Left lung (tissue), 4 donors: ENCODE measurements at regions not wholly inside any gene's neighbourhood (a gene's known extent, or its start where the extent isn't known, plus 50 kb on each side); places are given as distances from the start of the nearest gene placed in this dataset.

Experiments
- ATAC-seq: fragments of 200-7000 bp; cut with Tn5 transposase; one replicate; pipeline ENCODE4 v1.9.1; 2020; ENCODE audit warnings: moderate library complexity
- DNase-seq, 4 donors: peaks; one replicate each; pipeline ENCODE4 v3.0.0-alpha.2; 2013 to 2020
- H3K27ac ChIP-seq, 2 donors: fragments of 200-600 bp; sonication (generic) in 1 of 2; one replicate each; pipeline versions ENCODE4 v1.5.0 to v1.8.0; 2020 to 2021
- H3K27me3 ChIP-seq, 2 donors: fragments of 200-600 bp; sonication (generic) in 1 of 2; one replicate each; pipeline versions ENCODE4 v1.5.0 to v1.8.0; 2020 to 2021
- H3K36me3 ChIP-seq, 2 donors: fragments of 200-600 bp; sonication (generic) in 1 of 2; one replicate each; pipeline versions ENCODE4 v1.5.0 to v1.8.0; 2020 to 2021
- H3K4me1 ChIP-seq, 2 donors: fragments of 200-600 bp; one replicate each; pipeline ENCODE4 v1.8.0; 2021
- H3K4me3 ChIP-seq, 2 donors: fragments of 200-600 bp; sonication (generic) in 1 of 2; one replicate each; pipeline versions ENCODE4 v1.5.0 to v1.8.0; 2020 to 2021; ENCODE audit warnings: mild to moderate bottlenecking in 1 of 2
- H3K9me3 ChIP-seq, 2 donors: fragments of 200-600 bp; sonication (generic) in 1 of 2; one replicate each; pipeline versions ENCODE4 v1.5.0 to v1.8.0; 2020 to 2021
- intact Hi-C, 2 donors: fragments of 100-400 bp; cut with DNase I; formaldehyde crosslinking; loops; one replicate each; pipeline versions ENCODE4 v1.11.2 to v1.14.2; 2022
- TF ChIP-seq, protein P1 (sequence below), 2 donors: fragments of 200-600 bp; sonication (generic) in 1 of 2; IDR thresholded peaks; one replicate each; pipeline versions ENCODE4 v1.5.0 to v1.8.0; 2021; ENCODE audit warnings: antibody characterized with exemption in 2 of 2
- donor health status: DM: no; HTN: yes; CAD: no.
- donor health status: DM: no; HTN: no; CAD: no.

DNA sequence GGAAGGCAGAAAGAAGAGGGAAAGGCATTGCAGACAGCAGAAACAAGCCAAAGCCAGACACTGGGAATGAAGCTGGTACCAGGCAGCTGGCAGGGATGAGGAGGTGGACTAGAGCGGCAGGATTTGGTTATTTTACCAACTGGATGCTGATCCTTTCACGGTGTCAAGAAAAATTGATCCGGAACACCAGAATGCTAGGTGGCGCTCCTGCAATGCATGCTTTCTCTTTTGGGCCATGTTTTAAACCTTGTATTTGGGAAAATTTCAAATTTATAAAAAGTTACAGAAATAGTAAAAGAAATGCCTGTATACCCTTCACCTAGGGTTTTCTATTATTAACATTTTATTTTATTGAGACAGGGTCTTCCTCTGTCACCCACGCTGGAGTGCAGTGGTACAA is 224.7 kb downstream of the SOX9 start:
- intact Hi-C loops = no loop called here
- Histone ChIP-seq H3K27me3 (peaks cover 0 to 36% of the 10 kb centered on the region in 2 donors), H3K27ac (no peak overlapping the region), H3K4me1 (no peaks in the 10 kb centered on the region), H3K36me3 (no peaks in the 10 kb centered on the region), H3K9me3 (no peaks in the 10 kb centered on the region), H3K4me3 (no peak overlapping the region)
- ATAC-seq (no peak), DNase-seq (no peak)
- TF ChIP-seq, protein P1, sequence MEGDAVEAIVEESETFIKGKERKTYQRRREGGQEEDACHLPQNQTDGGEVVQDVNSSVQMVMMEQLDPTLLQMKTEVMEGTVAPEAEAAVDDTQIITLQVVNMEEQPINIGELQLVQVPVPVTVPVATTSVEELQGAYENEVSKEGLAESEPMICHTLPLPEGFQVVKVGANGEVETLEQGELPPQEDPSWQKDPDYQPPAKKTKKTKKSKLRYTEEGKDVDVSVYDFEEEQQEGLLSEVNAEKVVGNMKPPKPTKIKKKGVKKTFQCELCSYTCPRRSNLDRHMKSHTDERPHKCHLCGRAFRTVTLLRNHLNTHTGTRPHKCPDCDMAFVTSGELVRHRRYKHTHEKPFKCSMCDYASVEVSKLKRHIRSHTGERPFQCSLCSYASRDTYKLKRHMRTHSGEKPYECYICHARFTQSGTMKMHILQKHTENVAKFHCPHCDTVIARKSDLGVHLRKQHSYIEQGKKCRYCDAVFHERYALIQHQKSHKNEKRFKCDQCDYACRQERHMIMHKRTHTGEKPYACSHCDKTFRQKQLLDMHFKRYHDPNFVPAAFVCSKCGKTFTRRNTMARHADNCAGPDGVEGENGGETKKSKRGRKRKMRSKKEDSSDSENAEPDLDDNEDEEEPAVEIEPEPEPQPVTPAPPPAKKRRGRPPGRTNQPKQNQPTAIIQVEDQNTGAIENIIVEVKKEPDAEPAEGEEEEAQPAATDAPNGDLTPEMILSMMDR (IDR thresholded peaks at IDR 0.05) = no peak

DNA sequence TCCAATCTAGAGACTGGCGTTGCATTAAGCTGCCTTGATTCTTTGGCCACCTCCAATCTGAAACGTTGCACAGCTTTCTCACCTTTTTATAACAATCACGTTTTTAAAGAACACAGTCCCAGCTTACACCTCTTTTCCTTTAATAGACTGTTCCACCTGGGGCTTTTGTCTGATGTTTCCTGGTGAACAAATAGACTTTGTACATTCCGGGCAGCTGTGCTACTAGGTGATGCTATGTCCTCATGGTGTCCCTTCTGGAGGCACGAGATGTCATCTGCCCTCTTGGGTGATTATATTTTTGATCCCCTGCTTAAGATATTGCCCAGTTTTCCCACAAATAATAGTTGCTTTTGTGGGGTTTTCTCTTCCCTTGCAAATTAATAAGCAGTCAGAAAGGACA is 225.5 kb downstream of the SOX9 start:
- Histone ChIP-seq H3K4me3 (no peak overlapping the region), H3K9me3 (no peaks in the 10 kb centered on the region), H3K27me3 (peaks cover 0 to 37% of the 10 kb centered on the region in 2 donors), H3K36me3 (no peaks in the 10 kb centered on the region), H3K4me1 (no peaks in the 10 kb centered on the region), H3K27ac (no peak overlapping the region)
- intact Hi-C loops = no loop called here
- TF ChIP-seq, protein P1 (IDR thresholded peaks at IDR 0.05) = no peak
- ATAC-seq (no peak), DNase-seq (no peak)

DNA sequence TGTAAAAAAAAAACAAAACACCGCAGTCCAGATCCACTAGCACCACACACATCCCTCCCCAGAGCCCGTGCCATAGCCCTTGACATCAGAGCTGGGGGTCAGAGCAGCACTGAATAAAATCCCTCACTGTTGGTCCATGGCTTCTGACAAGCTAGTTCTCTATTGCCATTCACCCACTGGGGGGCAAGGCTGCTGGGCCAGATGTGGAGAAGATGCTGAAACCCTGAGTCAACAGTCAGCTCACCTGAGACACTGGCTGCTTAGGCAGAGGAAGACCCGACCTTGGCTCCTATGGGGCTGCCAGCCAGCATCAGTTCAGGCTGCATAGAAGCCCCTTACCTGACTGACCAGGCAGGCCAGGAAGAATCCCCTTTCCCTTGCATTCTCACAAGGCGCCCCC is 228.2 kb downstream of the SOX9 start:
- Histone ChIP-seq H3K36me3 (no peaks in the 10 kb centered on the region), H3K27ac (no peak overlapping the region), H3K4me1 (no peaks in the 10 kb centered on the region), H3K9me3 (no peaks in the 10 kb centered on the region), H3K4me3 (no peak overlapping the region), H3K27me3 (peaks cover 0 to 30% of the 10 kb centered on the region in 2 donors)
- DNase-seq = no peak
- ATAC-seq = no peak
- intact Hi-C loops = no loop called here
- TF ChIP-seq, protein P1 (IDR thresholded peaks at IDR 0.05) = no peak

DNA sequence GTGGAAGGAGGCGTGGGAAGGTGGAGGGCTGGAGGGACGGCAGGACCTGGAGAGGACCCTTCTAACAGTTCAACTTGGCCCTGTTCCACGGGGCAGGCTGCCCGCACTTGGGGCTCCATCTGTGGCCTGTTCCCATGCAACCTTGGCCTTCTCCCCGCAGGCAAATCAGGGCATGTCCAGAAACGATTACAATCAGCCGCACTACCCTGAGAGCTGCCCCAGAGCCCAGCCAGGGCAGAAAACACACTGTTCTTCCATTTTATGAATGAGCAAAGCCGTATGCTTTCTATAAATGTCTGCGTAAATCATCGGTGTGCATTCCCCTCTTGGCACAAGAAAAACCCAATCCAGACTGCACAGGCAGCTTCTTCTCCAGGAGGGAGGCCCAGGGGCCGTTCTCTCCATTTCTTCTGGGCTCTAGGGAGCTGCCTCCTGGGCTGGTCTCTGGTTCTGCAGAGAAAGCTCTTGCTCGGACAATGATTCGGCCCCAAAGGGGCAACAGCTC is 228.7 kb downstream of the SOX9 start:
- ATAC-seq (no peak), DNase-seq (no peak)
- Histone ChIP-seq H3K4me1 (no peaks in the 10 kb centered on the region), H3K36me3 (no peaks in the 10 kb centered on the region), H3K27me3 (peaks cover 0 to 28% of the 10 kb centered on the region in 2 donors), H3K9me3 (no peaks in the 10 kb centered on the region), H3K4me3 (no peak overlapping the region), H3K27ac (no peak overlapping the region)
- TF ChIP-seq, protein P1 (IDR thresholded peaks at IDR 0.05) = no peak
- intact Hi-C loops = no loop called here

DNA sequence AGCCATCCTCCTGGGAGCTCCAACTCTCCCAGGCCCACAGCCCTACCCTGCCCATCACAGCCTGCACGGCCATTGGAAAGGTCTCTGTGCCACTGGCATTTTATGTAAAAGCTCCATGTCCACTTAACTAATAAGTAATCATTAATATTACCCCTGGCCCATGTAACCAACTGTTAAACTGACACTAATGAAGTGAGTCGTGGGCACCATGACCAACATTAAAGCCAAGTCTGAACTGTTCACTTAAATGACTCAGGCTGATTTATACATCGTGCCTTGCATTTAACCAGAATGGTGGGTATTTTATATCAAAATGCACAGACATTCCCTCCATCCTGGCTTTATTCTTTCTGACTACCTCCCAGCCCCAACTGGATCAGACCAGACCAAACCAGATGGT is 229.3 kb downstream of the SOX9 start:
- DNase-seq = no peak
- H3K27me3 ChIP-seq = peaks cover 0 to 28% of the 10 kb centered on the region in 2 donors
- intact Hi-C loops = no loop called here
- H3K4me1 ChIP-seq = no peaks in the 10 kb centered on the region
- no peak for ATAC-seq
- no peak overlapping the region for H3K4me3 ChIP-seq
- no peak overlapping the region for H3K27ac ChIP-seq
- H3K36me3 ChIP-seq = no peaks in the 10 kb centered on the region
- TF ChIP-seq, protein P1 (IDR thresholded peaks at IDR 0.05) = no peak
- H3K9me3 ChIP-seq = no peaks in the 10 kb centered on the region
